HEK293 (cell line): ENCODE measurements at regions not wholly inside any gene's neighbourhood (a gene's known extent, or its start where the extent isn't known, plus 50 kb on each side); places are given as distances from the start of the nearest gene placed in this dataset.

Source experiments
- CTCF ChIA-PET: fragments of 350-600 bp; formaldehyde crosslinking; extraction: SDS; loops from one replicate; lab custom pipeline; 2021; ENCODE audit warnings: antibody characterized with exemption; lab: Yijun Ruan, JAX
- POLR2A ChIA-PET: fragments of 300-600 bp; formaldehyde crosslinking; extraction: SDS; loops from one replicate; lab custom pipeline; 2020; ENCODE audit warnings: antibody characterized with exemption, inconsistent platforms; lab: Yijun Ruan, JAX
- H3K27ac ChIP-seq: fragments of 200-500 bp; sonication (Bioruptor generic); 2 replicates; pipeline ENCODE4 v1.5.1; 2014; ENCODE audit warnings: low read depth, low read length, control low read depth, inconsistent platforms; ENCODE audit errors: extremely low read depth
- H3K36me3 ChIP-seq, 2 experiments: fragments of 200-500 bp in 1 of 2; sonication (Bioruptor generic) in 1 of 2; 1 replicate in 1 of 2; 2 replicates in 1 of 2; pipeline ENCODE4 v1.5.1; 2014 to 2017; ENCODE audit warnings: inconsistent platforms in 2 of 2, low read length in 2 of 2; ENCODE audit not compliant: control insufficient read depth in 2 of 2, insufficient read depth in 1 of 2
- H3K4me1 ChIP-seq: fragments of 200-500 bp; sonication (Bioruptor generic); 2 replicates; pipeline ENCODE4 v1.5.1; 2014; ENCODE audit warnings: mild to moderate bottlenecking, low read length, inconsistent platforms; ENCODE audit not compliant: control insufficient read depth, insufficient read depth
- H3K4me3 ChIP-seq: 2 replicates; pipeline ENCODE4 v1.5.1; 2011; ENCODE audit warnings: low read depth, mild to moderate bottlenecking, control low read depth, low read length, moderate library complexity
- H3K9me3 ChIP-seq: fragments of 200-500 bp; sonication (Bioruptor generic); 2 replicates; pipeline ENCODE4 v1.5.1; 2014; ENCODE audit warnings: low read depth, low read length, inconsistent platforms; ENCODE audit not compliant: control insufficient read depth, insufficient read depth
- MZF1 ChIP-seq: fragments of 450-650 bp; formaldehyde crosslinking; IDR thresholded peaks from 2 replicates; pipeline ENCODE4 v1.5.1; 2017; ENCODE audit warnings: missing biosample characterization, missing genetic modification characterization, borderline replicate concordance
- OSR2 ChIP-seq: fragments of 450-650 bp; formaldehyde crosslinking; IDR thresholded peaks from 2 replicates; pipeline ENCODE4 v1.5.1; 2016; ENCODE audit warnings: missing biosample characterization, missing genetic modification characterization
- PRDM2 ChIP-seq: fragments of 450-650 bp; formaldehyde crosslinking; IDR thresholded peaks from 2 replicates; pipeline ENCODE4 v1.5.1; 2016; ENCODE audit warnings: missing biosample characterization, missing genetic modification characterization, borderline replicate concordance
- WT1 ChIP-seq: fragments of 450-650 bp; formaldehyde crosslinking; IDR thresholded peaks from 2 replicates; pipeline ENCODE4 v1.5.1; 2016; ENCODE audit warnings: missing biosample characterization, missing genetic modification characterization
- ZBTB10 ChIP-seq: fragments of 450-650 bp; formaldehyde crosslinking; IDR thresholded peaks from 2 replicates; pipeline ENCODE4 v1.5.1; 2016; ENCODE audit warnings: missing biosample characterization, missing genetic modification characterization
- ZBTB6 ChIP-seq: fragments of 450-650 bp; formaldehyde crosslinking; IDR thresholded peaks from 2 replicates; pipeline ENCODE4 v1.5.1; 2017; ENCODE audit warnings: missing biosample characterization, missing genetic modification characterization
- ZFP41 ChIP-seq: fragments of 450-650 bp; formaldehyde crosslinking; IDR thresholded peaks from 2 replicates; pipeline ENCODE4 v1.5.1; 2016; ENCODE audit warnings: missing biosample characterization, missing genetic modification characterization, borderline replicate concordance
- ZFP69B ChIP-seq: fragments of 450-650 bp; formaldehyde crosslinking; IDR thresholded peaks from 2 replicates; pipeline ENCODE4 v1.5.1; 2016; ENCODE audit warnings: missing biosample characterization, missing genetic modification characterization
- ZNF132 ChIP-seq: fragments of 450-650 bp; formaldehyde crosslinking; IDR thresholded peaks from 2 replicates; pipeline ENCODE4 v1.5.1; 2017; ENCODE audit warnings: missing biosample characterization, missing genetic modification characterization, borderline replicate concordance
- ZNF169 ChIP-seq: fragments of 450-650 bp; formaldehyde crosslinking; IDR thresholded peaks from 2 replicates; pipeline ENCODE4 v1.5.1; 2016; ENCODE audit warnings: missing biosample characterization, missing genetic modification characterization
- ZNF223 ChIP-seq: fragments of 450-650 bp; formaldehyde crosslinking; IDR thresholded peaks from 2 replicates; pipeline ENCODE4 v1.5.1; 2016; ENCODE audit warnings: missing biosample characterization, missing genetic modification characterization
- ZNF404 ChIP-seq: fragments of 450-650 bp; formaldehyde crosslinking; IDR thresholded peaks from 2 replicates; pipeline ENCODE4 v1.5.1; 2017; ENCODE audit warnings: missing biosample characterization, missing genetic modification characterization
- ZNF510 ChIP-seq: fragments of 450-650 bp; formaldehyde crosslinking; IDR thresholded peaks from 2 replicates; pipeline ENCODE4 v1.5.1; 2018; ENCODE audit warnings: mild to moderate bottlenecking, missing genetic modification characterization, missing biosample characterization; ENCODE audit not compliant: insufficient replicate concordance
- ZNF521 ChIP-seq: fragments of 450-650 bp; formaldehyde crosslinking; IDR thresholded peaks from 2 replicates; pipeline ENCODE4 v1.5.1; 2017; ENCODE audit warnings: missing biosample characterization, mild to moderate bottlenecking, missing genetic modification characterization
- ZNF548 ChIP-seq: fragments of 450-650 bp; formaldehyde crosslinking; IDR thresholded peaks from 2 replicates; pipeline ENCODE4 v1.5.1; 2016; ENCODE audit warnings: missing biosample characterization, missing genetic modification characterization
- ZNF600 ChIP-seq: fragments of 450-650 bp; formaldehyde crosslinking; IDR thresholded peaks from 2 replicates; pipeline ENCODE4 v1.5.1; 2016; ENCODE audit warnings: missing biosample characterization, missing genetic modification characterization
- ZNF626 ChIP-seq: fragments of 450-650 bp; sonication (Bioruptor Pico); formaldehyde crosslinking; IDR thresholded peaks from 2 replicates; pipeline ENCODE4 v1.5.1; 2018; ENCODE audit warnings: missing biosample characterization, missing genetic modification characterization, inconsistent platforms
- ZNF660 ChIP-seq: fragments of 450-650 bp; IDR thresholded peaks from 2 replicates; pipeline ENCODE4 v1.5.1; 2018; ENCODE audit warnings: missing biosample characterization, mild to moderate bottlenecking, missing genetic modification characterization
- ZNF677 ChIP-seq: fragments of 450-650 bp; IDR thresholded peaks from 2 replicates; pipeline ENCODE4 v1.5.0; 2018; ENCODE audit warnings: missing biosample characterization, mild to moderate bottlenecking, missing genetic modification characterization, moderate library complexity
- ZNF76 ChIP-seq: fragments of 450-650 bp; formaldehyde crosslinking; IDR thresholded peaks from 2 replicates; pipeline ENCODE4; 2016; ENCODE audit warnings: low read depth, missing biosample characterization, missing genetic modification characterization, borderline replicate concordance
- ZNF776 ChIP-seq: fragments of 450-650 bp; formaldehyde crosslinking; IDR thresholded peaks from 2 replicates; pipeline ENCODE4 v1.5.0; 2017; ENCODE audit warnings: missing biosample characterization, missing genetic modification characterization, borderline replicate concordance
- ZNF785 ChIP-seq: fragments of 450-650 bp; formaldehyde crosslinking; IDR thresholded peaks from 2 replicates; pipeline ENCODE4 v1.5.1; 2016; ENCODE audit warnings: missing biosample characterization, missing genetic modification characterization
- ZNF830 ChIP-seq: fragments of 450-650 bp; IDR thresholded peaks from 2 replicates; pipeline ENCODE4 v1.5.0; 2018; ENCODE audit warnings: missing biosample characterization, missing genetic modification characterization, low read depth, mild to moderate bottlenecking, moderate library complexity
- ZSCAN16 ChIP-seq: fragments of 450-650 bp; formaldehyde crosslinking; IDR thresholded peaks from 2 replicates; pipeline ENCODE4 v1.5.1; 2016; ENCODE audit warnings: missing biosample characterization, missing genetic modification characterization
- TF ChIP-seq, protein P1 (sequence below): fragments of 450-650 bp; formaldehyde crosslinking; IDR thresholded peaks from 2 replicates; pipeline ENCODE4 v1.5.1; 2017; ENCODE audit warnings: missing biosample characterization, missing genetic modification characterization

- POLR2A ChIA-PET, result interaction anchor here (0.5 kb wide), 1 partner anchor 446 kb away, joined by 3 read pairs; no protein-coding TSS in a partner anchor
- Histone ChIP-seq H3K27ac (no peak overlapping the region), H3K36me3 (no peaks in the 10 kb centered on the region), H3K4me3 (no peak overlapping the region), H3K9me3 (no peaks in the 10 kb centered on the region), H3K4me1 (no peaks in the 10 kb centered on the region)
- CTCF ChIA-PET, result no interaction called here
- TF ChIP-seq ZNF510 (tag by site-specific recombination), result no peak
- TF ChIP-seq ZNF404 (tag by site-specific recombination), result no peak
- TF ChIP-seq ZNF548 (tag by site-specific recombination), result no peak
- TF ChIP-seq ZNF521 (tag by site-specific recombination), result no peak
- TF ChIP-seq ZNF677 (tag by site-specific recombination), result no peak
- no peak for TF ChIP-seq ZNF600 (tag by site-specific recombination)
- TF ChIP-seq ZFP69B (tag by site-specific recombination), result no peak
- no peak for TF ChIP-seq ZNF223 (tag by site-specific recombination)
- no peak for TF ChIP-seq ZNF76 (tag by site-specific recombination)
- TF ChIP-seq ZSCAN16 (tag by site-specific recombination), result no peak
- no peak for TF ChIP-seq ZNF169 (tag by site-specific recombination)
- TF ChIP-seq ZFP41, result no peak
- no peak for TF ChIP-seq ZNF785 (tag by site-specific recombination)
- no peak for TF ChIP-seq ZNF626 (tag by site-specific recombination)
- TF ChIP-seq ZNF660 (tag by site-specific recombination), result no peak
- TF ChIP-seq PRDM2 (tag by site-specific recombination), result no peak
- TF ChIP-seq ZNF776 (tag by site-specific recombination), result no peak
- no peak for TF ChIP-seq OSR2 (tag by site-specific recombination)
- TF ChIP-seq ZBTB6, result no peak
These were observed 283.5 kb upstream of the PDZRN3 start for GRCh38 chr3:73908218-73908617.

- POLR2A ChIA-PET, result no interaction called here
- no peaks in the 10 kb centered on the region for H3K36me3 ChIP-seq
- CTCF ChIA-PET, result no interaction called here
- no peaks in the 10 kb centered on the region for H3K4me1 ChIP-seq
- no peaks in the 10 kb centered on the region for H3K9me3 ChIP-seq
- no peak overlapping the region for H3K4me3 ChIP-seq
- no peak overlapping the region for H3K27ac ChIP-seq
- no peak for TF ChIP-seq ZNF132 (tag by site-specific recombination)
- TF ChIP-seq ZBTB10, result no peak
- TF ChIP-seq MZF1 (tag by site-specific recombination), result no peak
- no peak for TF ChIP-seq ZNF830 (tag by site-specific recombination)
- TF ChIP-seq WT1 (tag by site-specific recombination), result no peak
- TF ChIP-seq, protein P1, sequence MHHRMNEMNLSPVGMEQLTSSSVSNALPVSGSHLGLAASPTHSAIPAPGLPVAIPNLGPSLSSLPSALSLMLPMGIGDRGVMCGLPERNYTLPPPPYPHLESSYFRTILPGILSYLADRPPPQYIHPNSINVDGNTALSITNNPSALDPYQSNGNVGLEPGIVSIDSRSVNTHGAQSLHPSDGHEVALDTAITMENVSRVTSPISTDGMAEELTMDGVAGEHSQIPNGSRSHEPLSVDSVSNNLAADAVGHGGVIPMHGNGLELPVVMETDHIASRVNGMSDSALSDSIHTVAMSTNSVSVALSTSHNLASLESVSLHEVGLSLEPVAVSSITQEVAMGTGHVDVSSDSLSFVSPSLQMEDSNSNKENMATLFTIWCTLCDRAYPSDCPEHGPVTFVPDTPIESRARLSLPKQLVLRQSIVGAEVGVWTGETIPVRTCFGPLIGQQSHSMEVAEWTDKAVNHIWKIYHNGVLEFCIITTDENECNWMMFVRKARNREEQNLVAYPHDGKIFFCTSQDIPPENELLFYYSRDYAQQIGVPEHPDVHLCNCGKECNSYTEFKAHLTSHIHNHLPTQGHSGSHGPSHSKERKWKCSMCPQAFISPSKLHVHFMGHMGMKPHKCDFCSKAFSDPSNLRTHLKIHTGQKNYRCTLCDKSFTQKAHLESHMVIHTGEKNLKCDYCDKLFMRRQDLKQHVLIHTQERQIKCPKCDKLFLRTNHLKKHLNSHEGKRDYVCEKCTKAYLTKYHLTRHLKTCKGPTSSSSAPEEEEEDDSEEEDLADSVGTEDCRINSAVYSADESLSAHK (tag by site-specific recombination), result no peak
These were observed 276.9 kb upstream of the PDZRN3 start for GRCh38 chr3:73901686-73902085.
